GM12878 (cell line): ENCODE measurements at regions not wholly inside any gene's neighbourhood (a gene's known extent, or its start where the extent isn't known, plus 50 kb on each side); places are given as distances from the start of the nearest gene placed in this dataset.

Source experiments
- ATAC-seq: fragments of 200-7000 bp; cut with Tn5 transposase; 3 replicates; pipeline ENCODE4 v1.9.1; 2020; ENCODE audit warnings: mild to moderate bottlenecking, moderate library complexity
- BruUV-seq: library from RNA; stranded (reverse); fragments of 400-500 nt; replicated peaks from 2 replicates; lab custom pipeline; 2021; lab: Mats Ljungman, UMichigan
- CTCF ChIA-PET: fragments of 300-600 bp; sonication (Branson Sonifier 250); formaldehyde crosslinking; extraction: SDS; loops from one replicate; lab custom pipeline; 2021; ENCODE audit warnings: inconsistent platforms; lab: Yijun Ruan, JAX
- POLR2A ChIA-PET: fragments of 350-600 bp; formaldehyde crosslinking; extraction: SDS; loops from one replicate; lab custom pipeline; 2021; ENCODE audit warnings: inconsistent platforms; lab: Charles Lee
- RAD21 ChIA-PET: fragments of 300-600 bp; sonication (Branson Sonifier 250); formaldehyde crosslinking; loops from one replicate; lab custom pipeline; 2023; ENCODE audit warnings: antibody characterized with exemption; ENCODE audit not compliant: unreplicated experiment; lab: Charles Lee
- SMC1A ChIA-PET: fragments of 300-600 bp; sonication (Branson Sonifier 250); formaldehyde crosslinking; loops from one replicate; lab custom pipeline; 2023; ENCODE audit not compliant: unreplicated experiment, uncharacterized antibody; lab: Charles Lee
- DNase-seq: peaks from one replicate; pipeline ENCODE4 v3.0.0-alpha.2; 2011; ENCODE audit warnings: low read depth, low spot score
- FAIRE-seq: peaks from 3 replicates; lab custom pipeline; 2011; peaks lifted over from hg19 to GRCh38; lab: Jason Lieb, UNC
- H2AFZ ChIP-seq: 2 replicates; pipeline ENCODE4 v1.6.0; 2011; ENCODE audit warnings: low read depth, low read length, control low read depth; ENCODE audit not compliant: control insufficient read depth
- H3K27ac ChIP-seq: 2 replicates; pipeline ENCODE4 v1.5.1; 2011; ENCODE audit warnings: control low read depth; ENCODE audit not compliant: control insufficient read depth, insufficient read depth
- H3K27me3 ChIP-seq, 2 experiments: replicated peaks in 1 of 2; 2 replicates each; pipeline versions ENCODE4 v1.6.0 to v1.6.1; 2011; ENCODE audit warnings: low read length in 1 of 2; ENCODE audit not compliant: control insufficient read depth in 2 of 2, insufficient read depth in 2 of 2
- H3K36me3 ChIP-seq, 2 experiments: 2 replicates each; pipeline ENCODE4 v1.5.1; 2011; ENCODE audit warnings: low read length in 1 of 2; ENCODE audit not compliant: control insufficient read depth in 2 of 2, insufficient read depth in 2 of 2
- H3K4me1 ChIP-seq: 2 replicates; pipeline ENCODE4 v1.6.1; 2011; ENCODE audit warnings: mild to moderate bottlenecking, low read length, moderate library complexity, mixed read lengths; ENCODE audit not compliant: control insufficient read depth, insufficient read depth
- H3K4me2 ChIP-seq: 2 replicates; pipeline ENCODE4 v1.6.0; 2011; ENCODE audit warnings: control low read depth; ENCODE audit not compliant: control insufficient read depth, insufficient read depth
- H3K4me3 ChIP-seq: fragments of 200-600 bp; sonication (generic); 2 replicates; pipeline ENCODE4 v1.5.1; 2016
- H3K79me2 ChIP-seq: 2 replicates; pipeline ENCODE4 v1.6.0; 2011; ENCODE audit warnings: low read length; ENCODE audit not compliant: control insufficient read depth, insufficient read depth
- H3K9ac ChIP-seq: 2 replicates; pipeline ENCODE4 v1.8.0; 2011; ENCODE audit warnings: low read length, control low read depth, mixed read lengths; ENCODE audit not compliant: control insufficient read depth, insufficient read depth
- H3K9me3 ChIP-seq: replicated peaks from 3 replicates; pipeline ENCODE4 v1.5.1; 2011; ENCODE audit warnings: mild to moderate bottlenecking, low read length; ENCODE audit not compliant: control insufficient read depth, insufficient read depth
- H4K20me1 ChIP-seq: 2 replicates; pipeline ENCODE4 v1.6.0; 2011; ENCODE audit not compliant: control insufficient read depth, insufficient read depth
- BACH1 ChIP-seq: fragments of 450-650 bp; IDR thresholded peaks from 2 replicates; pipeline ENCODE4 v1.6.1; 2017; ENCODE audit warnings: mild to moderate bottlenecking, borderline replicate concordance
- BCL3 ChIP-seq: IDR thresholded peaks from 2 replicates; pipeline ENCODE4 v1.6.1; 2011; ENCODE audit warnings: borderline replicate concordance, low read depth, mild to moderate bottlenecking, moderate library complexity, low read length; ENCODE audit not compliant: insufficient read depth, poor library complexity, severe bottlenecking
- CBFB ChIP-seq: IDR thresholded peaks from 2 replicates; pipeline ENCODE4 v1.6.1; 2016; ENCODE audit warnings: antibody characterized with exemption, low read depth
- CEBPB ChIP-seq, 2 experiments: fragments of 150-350 bp in 1 of 2; IDR thresholded peaks; 2 replicates each; pipeline ENCODE4 v1.6.1; 2012 to 2014; ENCODE audit warnings: low read depth in 2 of 2, low read length in 2 of 2, borderline replicate concordance in 1 of 2, inconsistent platforms in 1 of 2
- CREM ChIP-seq: IDR thresholded peaks from 2 replicates; pipeline ENCODE4 v1.6.1; 2014; ENCODE audit warnings: antibody characterized with exemption, low read depth
- EZH2 ChIP-seq: IDR thresholded peaks from 2 replicates; pipeline ENCODE4 v1.6.1; 2012; ENCODE audit warnings: low read depth, mild to moderate bottlenecking, control low read depth, inconsistent platforms, low read length, borderline replicate concordance; ENCODE audit not compliant: control insufficient read depth
- GABPA ChIP-seq: IDR thresholded peaks from 2 replicates; pipeline ENCODE4 v1.6.1; 2014; ENCODE audit warnings: antibody characterized with exemption, low read depth, mild to moderate bottlenecking, inconsistent platforms
- IRF5 ChIP-seq: fragments of 450-650 bp; IDR thresholded peaks from 2 replicates; pipeline ENCODE4 v1.6.1; 2017; ENCODE audit warnings: borderline replicate concordance
- KDM1A ChIP-seq: fragments of 200-600 bp; sonication (generic); IDR thresholded peaks from 2 replicates; pipeline ENCODE4 v1.6.1; 2016; ENCODE audit warnings: borderline replicate concordance
- MAX ChIP-seq: IDR thresholded peaks from 2 replicates; pipeline ENCODE4 v1.6.1; 2012; ENCODE audit warnings: low read depth, low read length, improper control_type of control experiment
- MEF2A ChIP-seq: IDR thresholded peaks from 2 replicates; pipeline ENCODE4 v1.6.1; 2011; ENCODE audit warnings: low read depth, mild to moderate bottlenecking, low read length, moderate library complexity; ENCODE audit not compliant: insufficient read depth
- PAX5 ChIP-seq: IDR thresholded peaks from 2 replicates; pipeline ENCODE4 v1.6.1; 2011; ENCODE audit warnings: low read depth, low read length, borderline replicate concordance
- POLR2AphosphoS2 ChIP-seq: IDR thresholded peaks from 2 replicates; pipeline ENCODE4 v1.6.1; 2011; ENCODE audit warnings: low read depth, mild to moderate bottlenecking, low read length, improper control_type of control experiment, moderate library complexity
- ZSCAN29 ChIP-seq: fragments of 450-650 bp; IDR thresholded peaks from 2 replicates; pipeline ENCODE4 v1.6.1; 2017; ENCODE audit warnings: mild to moderate bottlenecking, moderate library complexity
- WGBS: methylation state at CpG from one replicate; pipeline ENCODE4 v1.1.6; 2016; ENCODE audit warnings: low lambda C conversion rate; ENCODE audit not compliant: insufficient replicate concordance, insufficient coverage; ENCODE audit errors: missing lambda C conversion rate; 5-methylcytosine and 5-hydroxymethylcytosine counted together
- in situ Hi-C: fragments of 300-500 bp; cut with MboI; formaldehyde crosslinking; loops from 9 replicates; pipeline ENCODE4 v1.14.3; 2018; ENCODE audit warnings: mixed read lengths
- intact Hi-C: fragments of 100-400 bp; cut with micrococcal nuclease; formaldehyde crosslinking; loops from one replicate; pipeline ENCODE4 v1.14.2; 2022; ENCODE audit not compliant: unreplicated experiment

- DNase-seq = no peak
- ChIA-PET POLR2A (no interaction called here), CTCF (no interaction called here), SMC1A (no interaction called here), RAD21 (no interaction called here)
- H2AFZ ChIP-seq = no peak overlapping the region
- H3K4me3 ChIP-seq = no peak overlapping the region
- no peak overlapping the region for H3K27ac ChIP-seq
- WGBS = 41% methylated on average over 8 of the region's 8 CpGs
- no peak for ATAC-seq
- no peaks in the 10 kb centered on the region for H3K36me3 ChIP-seq
- BruUV-seq = no TSS peak
- H3K4me1 ChIP-seq = no peaks in the 10 kb centered on the region
- no peaks in the 10 kb centered on the region for H3K79me2 ChIP-seq
- intact Hi-C loops = no loop called here
- in situ Hi-C loops = no loop called here
- no peaks in the 10 kb centered on the region for H4K20me1 ChIP-seq
- no peak for TF ChIP-seq BCL3
- TF ChIP-seq POLR2AphosphoS2 = no peak
- no peak for TF ChIP-seq GABPA
- no peak for TF ChIP-seq KDM1A
- no peak for TF ChIP-seq BACH1
- no peak for TF ChIP-seq MAX
- no peak for TF ChIP-seq CBFB
- TF ChIP-seq IRF5 = no peak
- TF ChIP-seq CREM = no peak
- no peak for TF ChIP-seq PAX5
- no peak for TF ChIP-seq ZSCAN29
- no peak for TF ChIP-seq EZH2
- no peak for TF ChIP-seq MEF2A
- no peak for TF ChIP-seq CEBPB (IDR thresholded peaks at IDR 0.05; ENCODE audit: borderline replicate concordance in 1 of 2, low read depth in 2 of 2, low read length in 2 of 2)
- H3K27me3 ChIP-seq = no peaks in the 10 kb centered on the region
- no peak for FAIRE-seq
- H3K4me2 ChIP-seq = no peak overlapping the region
- H3K9me3 ChIP-seq = no peaks in the 10 kb centered on the region
- no peak overlapping the region for H3K9ac ChIP-seq
These were observed 91.3 kb upstream of the ANK3 start for GRCh38 chr10:60480865-60481563.
